ENCODE measurements at regions not wholly inside any gene's neighbourhood (a gene's known extent, or its start where the extent isn't known, plus 50 kb on each side); places are given as distances from the start of the nearest gene placed in this dataset.
A peak's percentile ranks its signal among the peaks of the same experiment; 100 is the strongest.
"Not testable (repeated sequence)": the region's sequence is repeated elsewhere in the genome, so short reads cannot be mapped to it uniquely, and the experiment has no call there.

GRCh38 chr10:14425034-14425433 lies 94.3 kb upstream of the FRMD4A start:
- no peak for DNase-seq

- DNase-seq: no peak
Observed at GRCh38 chr10:14423111-14423744, 92.5 kb upstream of the FRMD4A start.

- no peak for DNase-seq
Observed at GRCh38 chr10:14422431-14422830, 91.7 kb upstream of the FRMD4A start.

- no peak for DNase-seq
Observed at GRCh38 chr10:14421941-14422340, 91.2 kb upstream of the FRMD4A start.

GRCh38 chr10:14417336-14417735 lies 86.6 kb upstream of the FRMD4A start:
- not testable (repeated sequence) for DNase-seq

GRCh38 chr10:14416308-14416700 lies 85.6 kb upstream of the FRMD4A start:
- no peak for DNase-seq

GRCh38 chr10:14415676-14416307 lies 85.1 kb upstream of the FRMD4A start:
- no peak for DNase-seq

- no peak for DNase-seq
Observed at GRCh38 chr10:14414901-14415300, 84.2 kb upstream of the FRMD4A start.

GRCh38 chr10:14413523-14413922 lies 82.8 kb upstream of the FRMD4A start:
- no peak for DNase-seq

- DNase-seq: no peak
Observed at GRCh38 chr10:14412624-14413023, 81.9 kb upstream of the FRMD4A start.

- no peak for DNase-seq
Observed at GRCh38 chr10:14409856-14410458, 79.2 kb upstream of the FRMD4A start.

GRCh38 chr10:14409247-14409646 lies 78.5 kb upstream of the FRMD4A start:
- DNase-seq: no peak

- DNase-seq: no peak
Observed at GRCh38 chr10:14408139-14408538, 77.4 kb upstream of the FRMD4A start.

- no peak for DNase-seq
Observed at GRCh38 chr10:14407567-14407966, 76.8 kb upstream of the FRMD4A start.

GRCh38 chr10:14405076-14406065 lies 74.6 kb upstream of the FRMD4A start:
- no peak for DNase-seq

- peak; percentile 51 for DNase-seq
Observed at GRCh38 chr10:14403881-14404623, 73.3 kb upstream of the FRMD4A start.

GRCh38 chr10:14403359-14403758 lies 72.6 kb upstream of the FRMD4A start:
- DNase-seq: no peak

GRCh38 chr10:14399641-14400040 lies 68.9 kb upstream of the FRMD4A start:
- no peak for DNase-seq

- DNase-seq: peak; percentile 96
Observed at GRCh38 chr10:14397066-14397465, 66.3 kb upstream of the FRMD4A start.

- DNase-seq: no peak
Observed at GRCh38 chr10:14396411-14397048, 65.8 kb upstream of the FRMD4A start.

GRCh38 chr10:14394179-14394578 lies 63.5 kb upstream of the FRMD4A start:
- DNase-seq: no peak

Measured in skin of body (tissue), 1 donor.